NB4 (cell line): ENCODE measurements at regions not wholly inside any gene's neighbourhood (a gene's known extent, or its start where the extent isn't known, plus 50 kb on each side); places are given as distances from the start of the nearest gene placed in this dataset.

ENCODE experiments used
- MYC ChIP-seq: IDR thresholded peaks from 2 replicates; pipeline ENCODE4 v1.6.1; 2011; ENCODE audit warnings: low read depth, low read length
- POLR2A ChIP-seq: IDR thresholded peaks from 2 replicates; pipeline ENCODE4 v1.6.1; 2011; ENCODE audit warnings: mild to moderate bottlenecking; ENCODE audit not compliant: insufficient read length; ENCODE audit errors: extremely low read depth
- TF ChIP-seq, protein P1 (sequence below): IDR thresholded peaks from 2 replicates; pipeline ENCODE4 v1.6.1; 2011; ENCODE audit warnings: low read depth, low read length
- TF ChIP-seq, protein P2 (sequence below): IDR thresholded peaks from one replicate; pipeline ENCODE4 v1.5.1; 2012; ENCODE audit warnings: low read depth, low read length

DNA sequence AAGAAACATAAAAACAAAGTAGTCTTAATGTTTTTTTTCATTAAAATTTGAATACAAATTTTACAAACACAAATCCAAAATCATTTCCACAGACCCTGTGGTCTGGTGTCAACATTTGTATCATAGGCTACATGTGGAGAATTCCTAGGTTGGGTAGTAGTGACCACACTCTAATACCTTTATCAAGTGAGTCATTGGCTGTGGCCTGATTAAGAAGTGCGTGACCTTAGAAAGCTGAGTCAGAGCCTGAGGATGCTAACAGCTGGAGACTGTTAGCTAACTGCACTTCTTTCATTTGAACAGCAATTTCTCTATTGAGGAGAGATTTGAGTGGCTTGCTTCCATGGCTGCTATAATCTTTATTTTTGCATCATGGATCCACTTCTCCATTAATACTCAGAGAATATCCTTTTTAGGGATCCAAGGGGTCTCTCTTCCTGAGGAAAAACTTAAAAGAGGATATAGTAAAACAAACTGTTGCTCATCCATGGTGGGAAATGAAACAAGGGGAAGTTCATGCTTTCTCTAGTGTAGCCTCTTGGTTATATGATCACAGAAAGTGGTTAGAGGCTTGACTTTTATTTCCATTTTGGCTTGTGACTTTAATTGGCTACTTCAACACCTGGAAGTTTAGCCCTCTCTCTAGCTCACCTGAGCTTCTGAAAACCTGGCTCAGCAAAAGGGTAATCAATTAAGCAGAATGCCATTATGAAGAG, 335.8 kb downstream of the PABPC4L start:
- TF ChIP-seq, protein P1, sequence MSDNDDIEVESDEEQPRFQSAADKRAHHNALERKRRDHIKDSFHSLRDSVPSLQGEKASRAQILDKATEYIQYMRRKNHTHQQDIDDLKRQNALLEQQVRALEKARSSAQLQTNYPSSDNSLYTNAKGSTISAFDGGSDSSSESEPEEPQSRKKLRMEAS: no peak
- TF ChIP-seq, protein P2, sequence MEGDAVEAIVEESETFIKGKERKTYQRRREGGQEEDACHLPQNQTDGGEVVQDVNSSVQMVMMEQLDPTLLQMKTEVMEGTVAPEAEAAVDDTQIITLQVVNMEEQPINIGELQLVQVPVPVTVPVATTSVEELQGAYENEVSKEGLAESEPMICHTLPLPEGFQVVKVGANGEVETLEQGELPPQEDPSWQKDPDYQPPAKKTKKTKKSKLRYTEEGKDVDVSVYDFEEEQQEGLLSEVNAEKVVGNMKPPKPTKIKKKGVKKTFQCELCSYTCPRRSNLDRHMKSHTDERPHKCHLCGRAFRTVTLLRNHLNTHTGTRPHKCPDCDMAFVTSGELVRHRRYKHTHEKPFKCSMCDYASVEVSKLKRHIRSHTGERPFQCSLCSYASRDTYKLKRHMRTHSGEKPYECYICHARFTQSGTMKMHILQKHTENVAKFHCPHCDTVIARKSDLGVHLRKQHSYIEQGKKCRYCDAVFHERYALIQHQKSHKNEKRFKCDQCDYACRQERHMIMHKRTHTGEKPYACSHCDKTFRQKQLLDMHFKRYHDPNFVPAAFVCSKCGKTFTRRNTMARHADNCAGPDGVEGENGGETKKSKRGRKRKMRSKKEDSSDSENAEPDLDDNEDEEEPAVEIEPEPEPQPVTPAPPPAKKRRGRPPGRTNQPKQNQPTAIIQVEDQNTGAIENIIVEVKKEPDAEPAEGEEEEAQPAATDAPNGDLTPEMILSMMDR: no peak
- TF ChIP-seq POLR2A: no peak
- no peak for TF ChIP-seq MYC
